Heart left ventricle (tissue), 13 donors: ENCODE measurements at regions not wholly inside any gene's neighbourhood (a gene's known extent, or its start where the extent isn't known, plus 50 kb on each side); places are given as distances from the start of the nearest gene placed in this dataset.

Experiments used
- CTCF ChIP-seq, 12 donors: fragments of 200-600 bp; sonication (generic) in 4 of 12; IDR thresholded peaks; one replicate each; pipeline versions ENCODE4 v1.5.0 to v1.8.0; 2018 to 2022; ENCODE audit warnings: antibody characterized with exemption in 12 of 12, mild to moderate bottlenecking in 5 of 12
- POLR2A ChIP-seq, 2 donors: fragments of 450-650 bp; IDR thresholded peaks; one replicate each; pipeline ENCODE4 v1.6.1; 2017; ENCODE audit warnings: antibody characterized with exemption in 2 of 2, mild to moderate bottlenecking in 2 of 2, moderate library complexity in 2 of 2
- donor health status: ischemic (EF 13 %, LVEDD 7.1; RV severe dilation, severe dysfunction).
- donor health status: DM: no; HTN: yes; CAD: no.
- donor health status: DM: no; HTN: no; CAD: no.
- donor health status: ischemic (EF 25% LVEDD 6.9; RV normal size, moderate dysfunction).
- donor health status: ischemic (EF 25% LVEDD 5.7; RV mildly dilated, moderate dysfunction).
- donor health status: ischemic (EF 35%, LVEDD 5.7; RV mildly dilated, moderate dysfunction).
- donor health status: nonischemic (EF 11% LVEDD 7.7; RV severe dilation, severe dysfunction).
- donor health status: DM: yes; HTN: yes; CAD: no.
- donor health status: PGD.
- donor health status: ischemic (EF 29% LVEDD 5.4; RV normal size, mild dysfunction).
- donor health status: nonischemic (EF 23%, LVEDD 6.1; RV moderate dilation, normal function).

GRCh38 chr17:12431188-12431587 lies 234.5 kb upstream of the MYOCD start:
- no peak for TF ChIP-seq POLR2A (IDR thresholded peaks at IDR 0.05)
- no peak for TF ChIP-seq CTCF (IDR thresholded peaks at IDR 0.05)
